Keratinocyte (primary cell): ENCODE measurements at regions not wholly inside any gene's neighbourhood (a gene's known extent, or its start where the extent isn't known, plus 50 kb on each side); places are given as distances from the start of the nearest gene placed in this dataset.

Source experiments
- EZH2 ChIP-seq: IDR thresholded peaks from one replicate; pipeline ENCODE4 v1.6.1; 2012; ENCODE audit warnings: inconsistent platforms, mild to moderate bottlenecking, low read length, moderate library complexity
- TF ChIP-seq, protein P1 (sequence below), 3 experiments: IDR thresholded peaks in 1 of 3; conservative IDR thresholded peaks in 1 of 3; optimal IDR thresholded peaks in 1 of 3; 2 replicates in 2 of 3; 3 replicates in 1 of 3; pipeline versions ENCODE3 to v1.5.1; 2011; ENCODE audit warnings: low read length in 3 of 3, mild to moderate bottlenecking in 3 of 3, moderate library complexity in 2 of 3, control low read depth in 1 of 3, inconsistent platforms in 1 of 3; ENCODE audit not compliant: insufficient read depth in 2 of 3; ENCODE audit errors: extremely low read depth in 1 of 3

DNA sequence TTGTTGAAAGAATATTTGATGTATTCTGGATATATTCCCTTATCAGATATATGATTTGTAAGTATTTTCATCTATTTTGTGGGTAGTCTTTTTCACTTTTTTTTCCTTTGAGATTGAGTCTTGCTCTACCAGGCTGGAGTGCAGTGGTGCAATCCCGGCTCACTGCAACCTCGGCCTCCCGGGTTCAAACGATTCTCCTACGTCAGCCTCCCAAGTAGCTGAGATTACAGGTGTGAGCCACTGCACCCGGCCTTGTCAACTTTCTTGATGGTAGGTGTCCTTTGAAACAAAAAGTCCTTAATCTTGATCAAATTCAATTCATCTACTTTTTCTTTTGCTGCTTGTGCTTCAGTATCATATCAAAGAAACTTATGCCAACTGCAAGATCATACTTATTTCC, 297.2 kb upstream of the NRSN1 start:
- TF ChIP-seq, protein P1, sequence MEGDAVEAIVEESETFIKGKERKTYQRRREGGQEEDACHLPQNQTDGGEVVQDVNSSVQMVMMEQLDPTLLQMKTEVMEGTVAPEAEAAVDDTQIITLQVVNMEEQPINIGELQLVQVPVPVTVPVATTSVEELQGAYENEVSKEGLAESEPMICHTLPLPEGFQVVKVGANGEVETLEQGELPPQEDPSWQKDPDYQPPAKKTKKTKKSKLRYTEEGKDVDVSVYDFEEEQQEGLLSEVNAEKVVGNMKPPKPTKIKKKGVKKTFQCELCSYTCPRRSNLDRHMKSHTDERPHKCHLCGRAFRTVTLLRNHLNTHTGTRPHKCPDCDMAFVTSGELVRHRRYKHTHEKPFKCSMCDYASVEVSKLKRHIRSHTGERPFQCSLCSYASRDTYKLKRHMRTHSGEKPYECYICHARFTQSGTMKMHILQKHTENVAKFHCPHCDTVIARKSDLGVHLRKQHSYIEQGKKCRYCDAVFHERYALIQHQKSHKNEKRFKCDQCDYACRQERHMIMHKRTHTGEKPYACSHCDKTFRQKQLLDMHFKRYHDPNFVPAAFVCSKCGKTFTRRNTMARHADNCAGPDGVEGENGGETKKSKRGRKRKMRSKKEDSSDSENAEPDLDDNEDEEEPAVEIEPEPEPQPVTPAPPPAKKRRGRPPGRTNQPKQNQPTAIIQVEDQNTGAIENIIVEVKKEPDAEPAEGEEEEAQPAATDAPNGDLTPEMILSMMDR (optimal IDR thresholded peaks at IDR 0.05 in 1 of 3, IDR thresholded peaks at IDR 0.05 in 1 of 3, conservative IDR thresholded peaks at IDR 0.05 in 1 of 3; ENCODE audit: extremely low read depth in 1 of 3, insufficient read depth in 2 of 3, low read length in 3 of 3), result no peak
- no peak for TF ChIP-seq EZH2
